Embryonic facial prominence (tissue), 1 donor: ENCODE measurements at regions not wholly inside any gene's neighbourhood (a gene's known extent, or its start where the extent isn't known, plus 50 kb on each side); places are given as distances from the start of the nearest gene placed in this dataset.
"Not testable (repeated sequence)": the region's sequence is repeated elsewhere in the genome, so short reads cannot be mapped to it uniquely, and the experiment has no call there.

Experiments
- DNase-seq: peaks from one replicate; pipeline ENCODE4 v3.0.0-alpha.2; 2016; ENCODE audit errors: extremely low spot score

DNA sequence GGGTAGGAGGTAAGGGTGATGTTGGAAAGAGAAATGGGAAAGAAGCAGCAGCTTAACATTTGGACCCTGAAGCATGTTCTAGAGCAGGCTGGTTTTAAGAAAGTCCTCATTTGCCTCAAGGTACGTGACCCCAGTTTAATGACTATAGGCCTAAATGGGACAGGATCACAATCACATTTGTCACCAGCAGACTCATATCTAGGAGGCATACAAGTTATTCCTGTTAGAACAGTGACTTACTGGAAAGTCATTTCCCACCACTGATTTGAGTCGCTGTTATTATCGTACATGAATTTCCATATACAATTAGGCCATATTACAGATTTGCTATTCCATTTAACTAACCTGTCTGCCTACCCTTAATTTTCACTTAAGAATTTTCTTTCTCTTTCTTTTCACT, 326.1 kb downstream of the DAD1 start:
- DNase-seq: no peak

GRCh38 chr14:22255017-22255950, 333.7 kb downstream of the DAD1 start:
- no peak for DNase-seq

GRCh38 chr14:22252686-22253085, 336.3 kb downstream of the DAD1 start:
- no peak for DNase-seq

- no peak for DNase-seq
Measured at GRCh38 chr14:22251090-22251489, 337.9 kb downstream of the DAD1 start.

- DNase-seq: no peak
Measured at GRCh38 chr14:22249770-22250169, 339.3 kb downstream of the DAD1 start.

DNA sequence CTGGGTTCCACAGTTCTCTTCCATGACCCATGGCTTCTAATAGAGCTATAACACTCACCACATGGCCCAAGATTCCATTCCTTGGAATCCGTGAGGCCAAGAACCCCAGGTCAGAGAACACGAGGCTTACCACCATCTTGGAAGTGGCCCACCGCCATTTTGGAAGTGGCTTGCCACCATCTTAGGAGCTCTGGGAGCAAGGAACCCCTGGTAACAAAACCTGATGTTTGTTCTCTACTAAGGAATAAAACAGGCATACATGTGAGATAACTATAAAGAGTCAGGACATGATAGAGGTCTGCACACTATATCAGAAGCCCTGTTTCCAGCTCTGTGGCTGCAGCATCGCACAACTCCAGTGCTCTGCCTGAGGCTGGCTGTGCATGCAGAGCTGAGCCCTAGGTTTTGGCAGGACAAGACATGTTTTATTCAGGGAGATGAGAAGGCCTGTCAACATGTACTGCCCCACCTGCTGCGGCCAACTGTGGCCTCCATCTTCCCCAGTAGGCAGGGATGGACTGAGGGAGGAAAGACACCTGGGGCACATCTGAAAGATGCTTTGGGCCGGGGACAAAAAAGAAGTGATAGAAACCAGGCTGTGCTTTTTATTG, 344.9 kb downstream of the DAD1 start:
- DNase-seq: no peak

GRCh38 chr14:22238320-22238719, 350.7 kb downstream of the DAD1 start:
- DNase-seq: not testable (repeated sequence)

- no peak for DNase-seq
Measured at GRCh38 chr14:22233377-22233776, 355.6 kb downstream of the DAD1 start.

GRCh38 chr14:22232933-22233332, 356.1 kb downstream of the DAD1 start:
- DNase-seq: no peak

DNA sequence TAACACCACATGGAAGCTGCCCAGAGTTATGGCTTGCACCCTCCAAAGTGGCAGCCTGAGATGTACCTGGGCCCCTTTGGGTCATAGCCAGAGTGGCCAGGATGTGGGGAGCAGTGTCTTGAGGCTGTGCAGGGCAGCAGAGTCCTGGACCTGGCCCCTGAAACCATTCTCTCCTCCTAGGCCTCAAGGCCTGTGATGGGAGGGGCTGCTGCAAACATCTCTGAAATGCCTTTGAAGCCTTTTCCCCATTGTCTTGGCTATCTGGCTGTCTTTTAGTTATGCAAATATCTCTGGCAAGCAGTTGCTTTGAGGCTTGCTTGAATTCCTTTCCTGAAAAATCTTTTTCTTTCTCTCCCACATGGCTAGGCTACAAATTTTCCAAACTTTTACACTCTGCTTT, 356.5 kb downstream of the DAD1 start:
- no peak for DNase-seq

GRCh38 chr14:22231018-22231417, 358.0 kb downstream of the DAD1 start:
- DNase-seq: no peak

DNA sequence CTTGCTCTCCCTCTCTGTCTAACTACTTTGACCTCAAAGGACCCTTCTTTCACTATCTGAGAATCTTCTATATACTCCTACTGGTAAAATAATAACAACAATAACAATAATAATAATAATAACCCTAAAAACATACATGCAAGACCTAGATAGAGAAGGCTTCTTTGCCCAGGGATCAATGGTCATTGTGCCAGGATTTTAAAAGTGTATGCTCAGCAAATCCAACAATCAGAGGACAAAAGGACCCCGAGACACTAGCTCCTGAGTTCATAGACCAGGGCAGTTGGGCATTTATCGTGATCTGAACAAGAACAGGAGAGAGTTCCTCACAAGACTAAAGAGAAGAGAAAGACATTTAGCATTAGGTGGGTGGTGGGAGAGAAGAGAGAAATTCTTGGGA, 358.5 kb downstream of the DAD1 start:
- DNase-seq: no peak

DNA sequence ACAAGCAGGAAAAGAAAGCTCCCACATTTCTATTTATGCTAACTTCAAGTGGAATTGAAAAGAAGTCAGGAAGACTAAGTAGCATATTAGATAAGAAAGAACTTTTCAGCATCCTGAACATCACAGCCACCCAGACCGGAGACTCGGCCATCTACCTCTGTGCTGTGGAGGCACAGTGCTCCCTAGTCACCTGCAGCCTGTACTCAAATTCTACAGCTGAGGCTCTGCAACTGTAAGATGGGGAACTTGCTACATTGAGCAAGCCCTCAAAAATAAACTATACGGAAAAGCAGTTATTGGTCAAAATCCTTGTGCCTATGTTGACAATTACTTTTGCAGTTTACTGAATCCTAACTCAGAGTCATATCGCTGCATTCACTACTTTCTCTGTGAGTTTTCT, 361.9 kb downstream of the DAD1 start:
- no peak for DNase-seq

DNA sequence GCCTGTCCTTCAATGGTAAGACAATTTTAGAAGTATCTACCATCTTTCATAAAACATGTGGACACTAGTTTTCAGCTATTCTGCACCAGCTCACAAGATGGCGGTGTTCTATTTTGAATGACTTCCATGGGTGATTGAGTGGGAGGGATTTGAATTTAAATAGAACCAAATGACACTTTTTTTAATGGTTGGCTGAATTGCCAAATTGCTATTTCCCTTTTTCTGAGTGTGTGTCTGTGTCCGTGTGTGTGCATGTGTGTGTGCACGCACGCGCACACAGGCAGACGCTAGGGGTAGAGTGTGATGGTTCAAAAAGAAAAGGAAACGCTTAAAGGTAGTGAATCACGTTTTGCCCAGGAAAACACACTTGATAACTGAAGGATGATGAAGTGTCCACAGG, 362.6 kb downstream of the DAD1 start:
- DNase-seq: no peak

- no peak for DNase-seq
Measured at GRCh38 chr14:22225516-22226140, 363.4 kb downstream of the DAD1 start.

- no peak for DNase-seq
Measured at GRCh38 chr14:22221508-22221907, 367.5 kb downstream of the DAD1 start.

DNA sequence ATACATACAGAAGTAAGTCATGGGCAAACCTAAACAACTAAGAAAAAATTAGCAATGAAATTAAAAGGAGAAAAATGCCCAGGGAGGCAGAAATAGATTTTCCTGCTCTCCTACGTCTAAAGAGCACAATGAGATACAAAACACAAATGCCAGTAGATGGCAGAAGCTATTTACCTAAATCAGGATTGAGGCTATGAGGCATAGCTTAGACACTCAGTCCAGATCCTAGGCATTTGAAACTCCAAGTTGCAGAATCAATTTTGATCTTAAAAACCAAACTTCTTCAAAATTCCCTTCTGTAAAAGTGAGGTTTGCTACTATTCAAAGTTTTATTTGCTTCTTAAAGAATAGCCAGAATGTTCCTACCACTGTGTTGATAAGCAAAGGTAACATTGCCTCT, 368.6 kb downstream of the DAD1 start:
- no peak for DNase-seq

GRCh38 chr14:22218728-22219127, 370.3 kb downstream of the DAD1 start:
- DNase-seq: no peak

- no peak for DNase-seq
Measured at GRCh38 chr14:22213120-22213519, 375.9 kb downstream of the DAD1 start.

DNA sequence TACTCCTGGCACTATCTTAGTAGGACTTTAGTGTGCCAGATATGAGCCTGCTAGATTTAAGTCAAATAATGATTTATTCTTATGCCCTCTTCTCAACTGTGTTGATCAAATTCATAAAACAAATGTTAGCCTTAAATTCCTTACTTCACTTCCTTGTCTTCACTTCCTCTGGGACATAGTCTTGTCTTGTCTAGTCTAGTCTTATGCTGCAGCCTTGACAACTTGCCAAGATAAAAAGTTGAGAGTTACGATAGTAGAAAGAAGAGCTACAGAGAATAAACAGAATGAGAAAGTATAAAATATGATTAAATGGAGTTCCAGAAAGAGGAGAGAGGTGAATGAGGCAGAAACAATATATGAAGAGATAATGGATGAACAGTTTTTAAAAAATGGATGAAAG, 378.1 kb downstream of the DAD1 start:
- no peak for DNase-seq

DNA sequence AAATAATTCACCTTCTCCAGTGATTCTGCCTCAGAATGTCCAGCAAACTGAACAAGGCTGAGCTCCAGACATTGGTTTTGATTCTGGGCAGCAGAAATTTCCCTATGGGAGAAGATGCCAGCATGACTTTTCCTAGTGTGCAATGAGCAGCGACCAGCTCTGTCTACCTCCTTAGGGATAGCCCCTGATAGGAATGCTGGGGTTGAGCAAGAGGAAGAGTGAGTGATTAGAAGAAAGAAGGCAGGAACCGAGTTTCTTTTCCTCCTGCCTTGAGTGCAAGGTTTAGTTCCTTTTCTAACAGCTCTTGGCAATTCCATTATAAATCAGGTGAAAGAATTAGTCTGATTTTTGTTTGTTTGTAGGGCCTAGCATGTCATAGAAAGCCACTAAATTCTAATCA, 379.0 kb downstream of the DAD1 start:
- DNase-seq: no peak

GRCh38 chr14:22203036-22203435, 386.0 kb downstream of the DAD1 start:
- no peak for DNase-seq

- DNase-seq: no peak
Measured at GRCh38 chr14:22202313-22202712, 386.7 kb downstream of the DAD1 start.
